GM13977 (cell line): ENCODE measurements at regions not wholly inside any gene's neighbourhood (a gene's known extent, or its start where the extent isn't known, plus 50 kb on each side); places are given as distances from the start of the nearest gene placed in this dataset.

Source experiments
- DNase-seq: peaks from one replicate; pipeline ENCODE4 v3.0.0; 2012; ENCODE audit warnings: low spot score
- in situ Hi-C: fragments of 300-500 bp; cut with MboI; formaldehyde crosslinking; loops from one replicate; pipeline ENCODE4 v1.12.0; 2022; ENCODE audit warnings: low sequenced_read_pairs, low pct_unique_long_range_greater_than_20kb, mixed read lengths, inconsistent platforms; ENCODE audit not compliant: unreplicated experiment
- TF ChIP-seq, protein P1 (sequence below): IDR thresholded peaks from 2 replicates; pipeline ENCODE4 v1.5.1; 2012; ENCODE audit warnings: mild to moderate bottlenecking, control low read depth; ENCODE audit not compliant: insufficient read depth; ENCODE audit errors: extremely low read depth, missing control alignments

DNA sequence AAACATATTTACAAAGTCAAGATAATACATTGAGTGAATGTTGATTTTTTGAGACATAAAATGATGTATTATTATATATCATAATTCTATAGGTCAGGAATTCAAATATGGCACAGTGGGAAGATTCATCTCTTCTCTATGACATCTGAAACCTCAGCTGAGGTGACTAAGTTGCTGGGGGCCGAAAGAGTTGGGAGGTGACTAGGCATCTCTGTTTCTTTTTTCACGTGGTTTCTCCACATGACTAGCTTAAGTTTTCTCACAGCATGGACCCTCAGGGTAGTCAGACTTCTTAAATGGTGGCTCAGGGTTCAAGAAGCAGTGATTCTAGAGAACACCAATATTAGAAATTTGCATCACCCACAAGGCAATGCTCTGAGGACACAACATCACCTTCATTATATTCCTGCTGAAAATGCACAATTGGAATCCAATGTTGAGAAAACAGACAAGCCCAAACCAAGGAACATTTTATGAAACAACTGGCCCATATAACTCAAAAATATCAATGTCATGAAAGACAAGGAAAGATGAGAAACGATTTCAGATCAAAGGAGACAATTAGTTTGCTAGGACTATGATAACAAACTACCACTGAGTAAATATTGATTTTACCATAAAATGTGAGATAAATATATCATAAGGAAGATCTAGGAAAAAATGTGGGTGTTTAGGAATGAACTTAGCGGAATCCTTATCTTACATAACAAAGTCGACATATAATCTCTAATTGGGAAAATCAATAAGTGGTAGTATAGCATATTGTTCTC, 273.3 kb upstream of the IRAK1BP1 start:
- TF ChIP-seq, protein P1, sequence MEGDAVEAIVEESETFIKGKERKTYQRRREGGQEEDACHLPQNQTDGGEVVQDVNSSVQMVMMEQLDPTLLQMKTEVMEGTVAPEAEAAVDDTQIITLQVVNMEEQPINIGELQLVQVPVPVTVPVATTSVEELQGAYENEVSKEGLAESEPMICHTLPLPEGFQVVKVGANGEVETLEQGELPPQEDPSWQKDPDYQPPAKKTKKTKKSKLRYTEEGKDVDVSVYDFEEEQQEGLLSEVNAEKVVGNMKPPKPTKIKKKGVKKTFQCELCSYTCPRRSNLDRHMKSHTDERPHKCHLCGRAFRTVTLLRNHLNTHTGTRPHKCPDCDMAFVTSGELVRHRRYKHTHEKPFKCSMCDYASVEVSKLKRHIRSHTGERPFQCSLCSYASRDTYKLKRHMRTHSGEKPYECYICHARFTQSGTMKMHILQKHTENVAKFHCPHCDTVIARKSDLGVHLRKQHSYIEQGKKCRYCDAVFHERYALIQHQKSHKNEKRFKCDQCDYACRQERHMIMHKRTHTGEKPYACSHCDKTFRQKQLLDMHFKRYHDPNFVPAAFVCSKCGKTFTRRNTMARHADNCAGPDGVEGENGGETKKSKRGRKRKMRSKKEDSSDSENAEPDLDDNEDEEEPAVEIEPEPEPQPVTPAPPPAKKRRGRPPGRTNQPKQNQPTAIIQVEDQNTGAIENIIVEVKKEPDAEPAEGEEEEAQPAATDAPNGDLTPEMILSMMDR = no peak
- DNase-seq = no peak
- in situ Hi-C loops = no loop called here

DNA sequence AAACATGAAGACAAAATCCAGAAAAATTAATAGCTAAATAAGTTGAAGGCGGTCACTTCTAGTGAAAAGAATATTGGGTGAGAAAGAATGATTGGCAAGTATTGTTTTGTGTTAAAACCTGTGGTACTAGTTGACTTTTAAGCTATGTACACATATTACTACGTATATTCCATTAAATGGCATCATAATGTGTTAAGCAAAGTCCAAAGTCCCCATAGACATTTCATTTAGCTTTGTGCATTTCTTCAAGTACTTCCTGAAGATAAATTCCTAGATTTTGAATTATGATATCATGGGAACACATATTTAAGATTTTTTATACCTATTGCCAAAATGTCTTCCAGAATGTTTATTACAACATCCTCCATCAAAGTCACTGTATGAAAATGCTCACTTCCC, 272.7 kb upstream of the IRAK1BP1 start:
- in situ Hi-C loops = no loop called here
- DNase-seq = no peak
- TF ChIP-seq, protein P1 = no peak

DNA sequence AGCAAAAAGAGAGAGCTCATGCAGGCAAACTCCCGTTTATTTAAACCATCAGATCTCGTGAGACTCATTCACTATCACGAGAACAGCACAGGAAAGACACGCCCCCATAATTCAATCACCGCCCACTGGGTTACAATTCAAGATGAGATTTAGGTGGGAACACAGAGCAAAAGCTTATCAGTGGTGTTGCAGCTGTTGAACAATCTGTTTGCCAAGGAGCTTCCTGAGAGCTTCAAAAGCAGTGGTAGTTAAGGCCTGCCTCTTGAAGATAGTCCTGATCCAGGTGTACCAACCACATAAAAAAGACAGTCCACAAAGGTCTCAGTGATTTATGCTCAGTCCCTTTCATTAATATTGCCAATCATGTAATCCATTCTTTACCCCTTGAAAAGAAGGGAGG, 269.4 kb upstream of the IRAK1BP1 start:
- DNase-seq = no peak
- TF ChIP-seq, protein P1 = no peak
- in situ Hi-C loops = no loop called here

DNA sequence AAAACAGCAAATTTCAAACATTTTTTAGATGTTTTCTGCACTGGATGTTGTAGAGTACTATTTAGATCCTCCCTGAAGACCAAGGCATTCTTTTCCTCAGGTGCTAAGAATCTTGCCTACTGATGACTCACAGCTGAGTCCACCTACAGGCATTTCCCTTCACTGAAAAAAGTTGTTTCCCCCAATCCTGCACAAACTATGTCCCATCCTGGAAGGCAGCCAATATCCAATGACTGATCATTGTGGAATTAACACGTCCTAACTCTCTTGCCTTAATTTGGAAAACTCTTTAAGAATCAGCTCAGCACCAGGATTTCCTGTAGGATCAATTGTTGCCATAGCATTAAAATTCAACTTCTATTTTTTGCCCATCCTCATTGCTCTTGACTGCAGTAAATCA, 268.4 kb upstream of the IRAK1BP1 start:
- no peak for DNase-seq
- in situ Hi-C loops = no loop called here
- TF ChIP-seq, protein P1 = no peak

DNA sequence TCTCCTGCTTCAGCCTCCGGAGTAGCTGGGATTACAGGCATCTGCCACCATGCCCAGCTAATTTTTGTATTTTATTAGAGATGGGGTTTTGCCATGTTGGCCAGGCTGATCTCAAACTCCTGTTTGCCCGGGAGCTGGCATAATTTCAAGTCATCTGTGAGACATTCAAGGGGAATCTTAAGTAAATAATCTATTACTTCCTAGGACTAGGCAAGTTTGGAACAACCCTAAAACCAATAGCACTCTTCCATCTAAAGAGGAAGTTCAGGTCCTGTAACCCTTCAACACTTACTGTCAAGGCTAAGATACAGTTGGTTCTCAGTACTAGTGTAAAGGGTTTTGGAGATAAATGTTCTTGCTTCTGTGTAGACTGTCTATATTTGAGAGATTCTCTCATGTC, 267.8 kb upstream of the IRAK1BP1 start:
- in situ Hi-C loops = no loop called here
- TF ChIP-seq, protein P1 = no peak
- DNase-seq = no peak

DNA sequence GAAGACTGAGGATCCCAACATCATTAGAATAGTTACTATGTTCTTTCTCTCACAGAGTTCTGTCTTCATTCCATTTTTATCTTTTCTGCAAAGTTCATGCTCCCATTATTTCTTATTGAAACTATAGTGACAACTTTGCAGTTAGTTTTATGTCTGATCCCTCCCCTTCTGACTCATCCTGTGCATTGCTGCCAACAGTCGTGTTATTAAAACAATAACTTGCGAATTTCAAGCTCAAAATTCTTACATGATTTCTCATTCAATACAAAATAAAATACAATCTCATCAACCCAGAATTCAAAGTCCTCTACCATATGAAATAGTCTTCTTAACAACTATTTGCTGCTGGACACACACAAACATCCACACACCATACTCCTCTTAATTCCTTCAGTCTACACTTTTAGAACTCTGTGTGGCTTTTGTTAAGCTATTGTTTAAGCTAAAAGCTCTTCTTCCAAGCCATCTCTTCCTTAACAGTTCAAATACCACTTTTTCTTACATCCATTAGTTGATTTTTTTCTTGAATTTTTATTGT, 261.4 kb upstream of the IRAK1BP1 start:
- DNase-seq = no peak
- in situ Hi-C loops = no loop called here
- TF ChIP-seq, protein P1 = no peak
